ENCODE measurements at regions not wholly inside any gene's neighbourhood (a gene's known extent, or its start where the extent isn't known, plus 50 kb on each side); places are given as distances from the start of the nearest gene placed in this dataset.

GRCh38 chr5:167896814-167897213, 394.6 kb upstream of the WWC1 start:
- FAIRE-seq: no peak

DNA sequence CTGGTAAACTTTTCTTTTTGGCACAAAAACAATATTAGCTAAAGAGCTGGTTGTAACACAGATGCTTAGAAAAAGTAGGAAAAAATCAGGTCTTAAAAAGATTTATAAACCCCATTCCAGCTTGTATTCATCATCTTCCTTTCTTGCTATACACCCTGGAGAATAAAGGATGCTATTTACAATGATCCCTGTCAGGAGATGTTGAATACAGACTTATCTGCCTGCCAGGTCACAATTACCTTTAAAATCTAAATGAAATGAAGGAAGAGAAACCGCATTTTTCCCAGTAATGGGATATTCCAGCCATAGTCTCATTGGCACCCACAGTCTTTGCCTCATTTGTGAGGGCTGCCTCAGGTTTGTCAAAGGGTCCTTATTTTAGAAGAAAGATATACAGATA, 394.1 kb upstream of the WWC1 start:
- DNase-seq (ENCODE audit: insufficient read length, low spot score): no peak
- no peak for FAIRE-seq

More at GRCh38 chr5:167896814-167897213, 394.6 kb upstream of the WWC1 start:
- no peak for DNase-seq (ENCODE audit: insufficient read length, low spot score)

DNA sequence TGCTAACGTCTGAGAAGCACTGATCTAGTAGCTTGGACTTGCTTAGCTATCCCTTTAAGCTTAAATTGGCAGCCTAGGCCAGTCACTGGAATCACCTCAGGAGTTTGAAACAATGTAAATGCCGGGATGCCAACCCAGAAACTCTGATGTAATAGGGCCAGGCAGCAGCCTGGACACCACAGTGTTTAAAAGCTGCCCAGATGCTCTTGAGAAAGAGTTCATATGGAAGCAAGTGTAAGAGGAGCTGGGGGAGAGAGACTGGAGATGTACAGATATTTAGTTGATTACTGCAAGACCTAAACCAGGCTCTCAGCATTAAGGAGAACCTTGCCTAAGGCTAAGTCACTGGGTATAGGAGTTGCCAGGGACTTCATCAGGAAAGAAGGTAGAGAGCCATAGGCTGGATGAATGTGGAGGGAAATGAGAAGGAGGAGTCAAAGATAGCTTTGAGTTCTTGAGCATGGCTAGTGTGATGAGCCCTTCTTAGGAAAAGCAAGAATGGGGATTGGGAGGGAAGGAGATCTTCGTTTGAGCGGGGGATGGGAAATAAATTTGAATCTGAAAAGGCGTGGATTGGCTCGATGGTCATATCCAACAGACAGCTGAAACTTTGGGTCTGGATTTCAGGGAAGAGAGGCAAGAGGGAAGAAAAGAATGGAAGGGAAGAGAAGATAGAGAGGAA, 392.9 kb upstream of the WWC1 start:
- DNase-seq (ENCODE audit: insufficient read length, low spot score) (no peak), FAIRE-seq (no peak)

DNA sequence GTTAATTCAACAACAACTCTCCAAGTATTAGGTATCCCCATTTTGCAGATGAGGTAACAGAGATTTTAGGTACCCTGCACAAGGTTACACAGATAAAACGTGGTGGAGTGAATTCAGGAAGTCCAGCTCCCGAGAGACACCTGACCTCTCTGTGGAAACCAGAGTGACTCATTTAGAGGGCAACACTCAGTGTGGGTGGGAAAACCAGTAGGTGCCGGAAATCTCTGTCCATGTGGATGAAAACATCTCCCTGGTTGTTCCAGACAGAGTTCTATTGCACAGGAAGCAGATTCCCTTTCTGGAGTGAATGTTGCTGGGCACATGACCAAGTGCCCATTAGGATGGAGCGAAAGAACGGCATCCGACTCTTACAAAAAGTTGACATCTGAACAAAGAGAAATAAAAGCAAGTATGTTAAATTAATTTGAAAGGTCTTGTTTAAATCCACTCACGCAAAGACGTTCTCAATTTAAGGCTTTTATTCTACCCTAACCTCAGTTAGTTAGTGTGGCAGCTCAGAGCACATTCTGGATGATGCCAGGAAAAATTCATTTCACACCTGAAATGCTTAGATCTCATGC, 391.9 kb upstream of the WWC1 start:
- no peak for DNase-seq (ENCODE audit: insufficient read length, low spot score)
- FAIRE-seq: no peak

- FAIRE-seq (no peak), DNase-seq (ENCODE audit: insufficient read length, low spot score) (no peak)
Observed at GRCh38 chr5:167900340-167900935, 391.0 kb upstream of the WWC1 start.

- FAIRE-seq (no peak), DNase-seq (ENCODE audit: insufficient read length, low spot score) (no peak)
Observed at GRCh38 chr5:167902298-167902697, 389.1 kb upstream of the WWC1 start.

GRCh38 chr5:167903243-167903642, 388.2 kb upstream of the WWC1 start:
- no peak for FAIRE-seq
- no peak for DNase-seq (ENCODE audit: insufficient read length, low spot score)

GRCh38 chr5:167903659-167904058, 387.8 kb upstream of the WWC1 start:
- FAIRE-seq: no peak

DNA sequence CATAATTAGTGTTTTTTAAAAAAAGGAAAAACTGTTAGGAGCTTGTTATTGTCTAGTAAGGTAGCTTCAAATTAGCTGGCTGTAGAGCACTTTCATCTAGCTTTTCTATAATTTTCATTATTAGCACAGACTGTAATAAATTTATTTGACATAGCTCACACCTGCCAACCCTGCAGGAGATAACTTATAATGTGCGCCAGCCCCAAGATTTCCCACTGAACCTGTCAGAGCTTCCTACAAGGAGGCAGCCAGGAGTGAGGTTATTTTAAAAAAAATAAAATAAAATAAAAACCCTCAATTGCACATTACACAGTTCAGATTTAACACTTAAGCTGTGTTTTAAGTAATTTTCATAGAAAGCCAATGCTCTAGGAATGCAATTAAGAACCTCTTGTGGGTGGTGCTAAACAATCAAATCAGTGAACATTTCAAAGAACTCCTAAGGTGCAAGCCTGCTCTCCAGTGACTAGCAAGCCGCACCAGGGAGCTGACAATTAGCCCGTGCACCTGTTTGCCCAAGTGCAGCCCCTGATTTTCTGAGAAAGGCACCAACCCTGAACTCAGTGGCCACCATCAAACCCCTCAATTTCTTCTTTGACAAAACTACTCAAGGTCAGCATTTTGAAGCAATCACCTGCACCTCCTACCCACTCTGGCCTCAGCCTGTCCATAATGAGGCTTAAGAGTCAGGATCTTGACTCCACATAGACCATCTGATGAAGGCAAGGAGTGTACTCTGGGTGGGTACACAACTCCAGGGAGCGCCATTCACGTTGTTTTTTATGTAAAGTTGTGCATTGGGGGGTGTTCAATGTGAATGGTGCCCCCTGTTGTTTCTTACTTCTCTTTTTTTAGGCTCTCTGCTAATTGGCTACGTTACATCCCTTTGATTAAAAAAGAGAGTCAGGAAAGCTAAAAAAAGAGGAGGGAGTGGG, 385.3 kb upstream of the WWC1 start:
- DNase-seq (ENCODE audit: insufficient read length, low spot score) (no peak), FAIRE-seq (no peak)

More at GRCh38 chr5:167903659-167904058, 387.8 kb upstream of the WWC1 start:
- no peak for DNase-seq (ENCODE audit: insufficient read length, low spot score)

DNA sequence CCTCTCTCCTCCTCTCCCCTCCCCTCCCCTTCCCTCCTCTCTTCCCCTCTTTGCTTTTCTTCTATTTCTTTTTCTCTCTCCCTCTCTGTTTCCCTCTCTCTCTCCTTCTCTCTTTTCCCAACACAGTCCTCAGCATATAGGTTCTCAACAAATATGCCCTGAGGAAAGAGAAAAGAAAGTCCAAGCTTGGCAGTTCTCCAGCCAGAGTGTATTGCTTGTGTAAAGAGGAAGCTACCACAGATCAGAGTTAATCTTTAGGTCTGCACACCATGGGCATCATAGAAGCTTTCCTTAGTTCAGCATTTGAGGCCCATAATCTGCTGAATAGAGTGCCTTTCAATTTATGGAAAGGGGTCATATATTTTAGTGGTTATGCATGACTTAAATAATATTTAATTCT, 382.8 kb upstream of the WWC1 start:
- FAIRE-seq: no peak
- no peak for DNase-seq (ENCODE audit: insufficient read length, low spot score)

- FAIRE-seq: no peak
- DNase-seq (ENCODE audit: insufficient read length, low spot score): no peak
Observed at GRCh38 chr5:167912941-167913665, 378.3 kb upstream of the WWC1 start.

DNA sequence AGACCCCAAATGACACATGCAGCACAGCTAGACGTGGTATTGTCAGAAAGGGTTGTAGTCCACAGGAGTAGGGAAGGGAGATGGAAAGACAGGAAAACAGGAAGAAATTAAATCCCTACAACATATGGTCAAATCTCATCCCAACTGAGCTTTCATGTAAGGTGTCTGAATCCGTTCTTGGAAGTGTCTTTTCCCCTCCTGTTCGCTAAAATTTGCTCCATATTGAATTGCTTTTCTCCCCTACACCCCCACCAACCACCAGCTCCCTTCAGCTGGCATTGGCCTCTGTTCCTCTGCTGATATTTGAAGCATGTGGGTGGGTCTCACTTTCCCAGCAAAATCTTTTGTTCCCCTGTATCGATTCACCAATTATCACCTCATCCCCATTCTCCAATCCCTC, 376.2 kb upstream of the WWC1 start:
- FAIRE-seq (no peak), DNase-seq (ENCODE audit: insufficient read length, low spot score) (no peak)

GRCh38 chr5:167916261-167916691, 375.2 kb upstream of the WWC1 start:
- DNase-seq (ENCODE audit: insufficient read length, low spot score) (no peak), FAIRE-seq (no peak)

DNA sequence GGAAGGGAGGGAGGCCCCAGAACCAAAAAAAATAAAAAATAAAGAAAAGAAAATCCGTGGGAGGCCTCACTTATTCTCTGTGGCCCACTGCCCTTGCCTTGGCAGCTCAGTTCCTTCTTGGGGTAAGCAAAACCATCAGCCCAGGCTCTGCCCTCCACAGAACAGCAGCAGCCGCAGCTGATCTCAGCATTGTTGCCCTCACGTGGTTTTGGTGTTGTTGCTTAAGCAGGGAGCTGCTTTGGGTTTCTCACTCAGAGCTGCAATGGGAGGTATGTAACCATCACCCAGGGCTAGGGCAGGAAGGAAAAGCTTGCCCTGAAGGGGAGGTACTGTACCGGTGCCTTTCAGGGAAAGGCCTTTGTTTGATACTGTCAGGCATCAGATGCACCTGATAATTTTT, 374.7 kb upstream of the WWC1 start:
- FAIRE-seq (no peak), DNase-seq (ENCODE audit: insufficient read length, low spot score) (no peak)

DNA sequence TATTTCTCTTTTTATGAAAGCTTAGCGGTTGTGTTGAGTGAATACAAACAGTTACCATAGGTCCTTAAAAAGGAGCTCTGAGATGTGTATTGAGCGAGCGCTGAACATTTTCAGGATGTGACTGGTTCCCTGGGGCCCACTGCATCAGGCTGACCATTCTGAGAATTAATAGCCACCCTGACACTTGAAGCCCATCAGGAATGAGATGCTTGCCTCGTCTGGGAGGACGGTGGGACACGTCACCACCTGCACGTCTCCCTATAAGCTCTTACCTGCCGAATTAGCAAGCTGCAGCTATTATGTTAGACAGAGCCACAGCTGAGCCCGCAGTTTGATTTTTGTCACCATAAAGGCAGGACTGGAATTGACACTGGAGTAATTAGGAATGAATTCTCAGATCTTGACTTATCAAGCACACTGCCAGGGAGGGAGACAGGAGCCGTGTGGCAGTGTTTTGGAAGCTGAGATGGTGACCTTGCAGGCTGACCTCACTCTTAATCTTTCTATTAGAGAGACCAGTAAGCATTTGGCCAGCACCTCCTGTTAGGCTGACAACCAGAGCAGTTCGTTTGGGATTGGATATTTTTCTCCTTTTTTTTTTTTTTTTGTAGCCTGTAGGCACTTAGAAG, 373.1 kb upstream of the WWC1 start:
- no peak for FAIRE-seq

DNA sequence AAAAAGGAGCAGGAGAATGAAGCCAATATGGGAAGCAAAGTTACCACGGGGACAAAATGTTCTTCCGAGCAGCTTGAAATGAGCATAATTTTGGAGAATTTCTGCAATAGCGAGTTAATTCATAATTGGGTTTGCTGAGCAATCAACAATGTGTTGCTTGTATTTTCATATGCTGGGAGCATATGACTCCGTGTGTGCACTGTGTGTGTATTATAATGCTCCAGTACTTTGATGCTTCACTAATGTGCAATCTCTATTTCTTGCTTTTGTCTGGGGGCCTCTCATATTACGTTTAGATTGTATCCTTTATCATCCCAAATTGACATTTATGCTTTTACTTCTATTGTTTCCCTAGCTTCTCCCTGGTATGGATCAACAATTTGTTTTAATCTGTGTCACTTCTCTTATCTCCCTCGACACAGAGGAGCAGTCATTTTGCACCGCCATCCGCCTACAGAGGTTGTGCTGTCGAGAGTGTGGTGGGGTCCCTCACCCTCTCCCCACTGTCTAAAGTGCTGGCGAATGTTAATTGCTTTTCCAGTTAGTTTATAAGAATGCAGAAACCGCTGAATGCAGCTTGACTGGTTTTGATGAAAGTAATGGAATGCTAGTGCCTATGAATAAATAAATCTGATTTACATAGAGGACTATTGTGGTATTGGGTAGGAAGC, 372.5 kb upstream of the WWC1 start:
- FAIRE-seq (no peak), DNase-seq (ENCODE audit: insufficient read length, low spot score) (no peak)

More for the DNA sequence above, 373.1 kb upstream of the WWC1 start:
- DNase-seq (ENCODE audit: insufficient read length, low spot score): no peak

- FAIRE-seq (no peak), DNase-seq (ENCODE audit: insufficient read length, low spot score) (no peak)
Observed at GRCh38 chr5:167920589-167920988, 370.9 kb upstream of the WWC1 start.

- FAIRE-seq: no peak
- DNase-seq (ENCODE audit: insufficient read length, low spot score): no peak
Observed at GRCh38 chr5:167921796-167922195, 369.6 kb upstream of the WWC1 start.

GRCh38 chr5:167923396-167923795, 368.0 kb upstream of the WWC1 start:
- no peak for FAIRE-seq

More at GRCh38 chr5:167923396-167923795, 368.0 kb upstream of the WWC1 start:
- no peak for DNase-seq (ENCODE audit: insufficient read length, low spot score)
